Hematopoietic multipotent progenitor cell treated with erythropoietin and hydrocortisone succinate and interleukin-3 and kit ligand, for 8 days (in vitro differentiated cells): ENCODE measurements at regions not wholly inside any gene's neighbourhood (a gene's known extent, or its start where the extent isn't known, plus 50 kb on each side); places are given as distances from the start of the nearest gene placed in this dataset.
"Not testable (repeated sequence)": the region's sequence is repeated elsewhere in the genome, so short reads cannot be mapped to it uniquely, and the experiment has no call there.

ENCODE experiments used
- DNase-seq: peaks from one replicate; pipeline ENCODE4 v3.0.0-alpha.2; 2015

GRCh38 chr18:57915248-57915647, 112.1 kb upstream of the ATP8B1 start:
- no peak for DNase-seq

- DNase-seq: no peak
Observed at GRCh38 chr18:57913686-57914085, 110.6 kb upstream of the ATP8B1 start.

- DNase-seq: peak; percentile 32
Observed at GRCh38 chr18:57910817-57911216, 107.7 kb upstream of the ATP8B1 start.

GRCh38 chr18:57910134-57910533, 107.0 kb upstream of the ATP8B1 start:
- no peak for DNase-seq

DNA sequence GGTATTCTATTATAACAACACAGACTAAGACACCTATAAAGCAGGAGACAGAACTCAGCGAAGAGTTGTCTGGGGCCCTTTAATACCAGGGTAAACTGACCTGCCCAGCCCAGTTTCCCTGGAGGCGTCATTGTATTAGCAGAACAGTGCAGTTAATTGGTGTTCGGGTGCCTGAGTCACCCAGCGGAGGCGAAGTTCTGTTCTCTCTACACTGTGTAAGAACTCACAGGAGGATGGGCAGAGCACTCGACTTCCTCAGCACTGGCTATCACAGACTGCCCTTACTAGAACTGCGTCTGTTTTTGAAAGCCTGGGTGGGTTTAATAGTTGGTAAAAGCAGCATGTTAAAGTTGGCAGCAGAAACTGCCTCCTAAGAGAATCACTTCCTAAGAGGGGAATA, 106.5 kb upstream of the ATP8B1 start:
- DNase-seq: no peak

GRCh38 chr18:57908092-57908491, 105.0 kb upstream of the ATP8B1 start:
- DNase-seq: no peak

- DNase-seq: no peak
Observed at GRCh38 chr18:57907550-57907949, 104.4 kb upstream of the ATP8B1 start.

- DNase-seq: no peak
Observed at GRCh38 chr18:57906852-57907251, 103.7 kb upstream of the ATP8B1 start.

DNA sequence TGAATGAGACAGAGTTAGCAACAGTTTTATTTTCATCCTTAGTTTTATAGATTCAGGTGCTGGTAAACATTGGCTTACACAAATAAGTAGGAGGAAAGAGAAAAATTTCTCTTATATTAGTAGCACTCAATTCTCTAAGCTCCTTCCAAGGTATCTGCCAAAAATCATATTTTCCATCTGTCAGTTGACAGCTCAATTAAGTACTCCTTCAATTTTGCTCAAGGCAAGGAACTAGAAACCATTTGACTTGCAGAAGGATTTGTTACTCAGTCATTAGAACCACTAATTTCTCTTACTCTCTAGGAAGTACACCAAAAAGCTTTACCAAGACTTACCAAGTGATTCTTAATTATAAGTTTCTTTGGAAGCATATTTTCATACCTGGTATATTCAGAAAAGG, 101.4 kb upstream of the ATP8B1 start:
- no peak for DNase-seq

GRCh38 chr18:57902721-57903120, 99.6 kb upstream of the ATP8B1 start:
- no peak for DNase-seq

- no peak for DNase-seq
Observed at GRCh38 chr18:57901825-57902589, 98.9 kb upstream of the ATP8B1 start.

GRCh38 chr18:57900906-57901435, 97.9 kb upstream of the ATP8B1 start:
- no peak for DNase-seq

DNA sequence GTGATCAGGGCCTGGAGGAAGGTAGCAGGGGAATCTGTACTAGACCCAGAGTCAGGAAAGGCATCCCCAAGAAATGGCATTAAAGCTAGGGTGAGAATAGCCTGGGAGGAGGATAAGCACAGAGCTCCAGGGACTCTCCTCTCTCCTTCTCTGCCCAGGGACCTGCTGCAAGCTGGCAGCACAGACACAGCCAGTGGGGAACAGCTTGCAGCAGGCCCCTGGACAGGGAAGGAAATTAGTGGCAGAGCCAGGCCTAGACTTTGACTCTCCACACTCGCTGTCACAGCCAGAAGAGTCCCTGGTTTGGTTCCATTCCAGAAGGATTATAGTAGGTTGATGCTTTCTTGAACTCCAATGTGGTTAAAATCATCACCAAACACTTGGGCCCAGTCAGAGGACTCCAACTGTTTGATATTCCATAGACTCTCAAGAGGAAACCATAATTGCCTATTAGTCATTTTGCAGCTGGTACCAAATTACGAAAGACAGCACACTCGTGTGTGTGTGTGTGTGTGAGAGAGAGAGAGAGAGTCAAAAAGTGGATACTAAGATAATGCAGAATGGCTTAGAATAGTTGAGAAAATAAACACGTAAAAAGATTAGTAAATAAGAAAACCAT, 95.5 kb upstream of the ATP8B1 start:
- DNase-seq: no peak

DNA sequence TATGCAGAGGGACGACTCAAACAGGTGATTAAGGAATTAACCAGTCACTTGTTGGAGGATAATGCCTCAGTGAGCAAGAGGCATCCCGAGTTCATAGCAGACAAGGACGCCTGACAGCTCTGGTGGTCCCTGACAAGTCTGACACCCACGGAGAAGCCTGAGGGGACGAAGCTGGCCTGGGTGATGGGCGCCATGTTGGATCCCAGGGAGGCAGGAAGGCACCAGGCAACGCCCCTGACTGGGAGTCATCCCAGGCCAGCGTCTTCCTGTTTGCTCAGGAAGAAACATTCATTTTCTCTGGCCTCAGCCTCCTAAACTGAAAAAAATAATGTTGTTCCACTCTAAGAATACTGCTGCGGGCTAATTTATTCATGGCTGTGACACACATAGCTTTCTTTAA, 92.1 kb upstream of the ATP8B1 start:
- no peak for DNase-seq

- DNase-seq: no peak
Observed at GRCh38 chr18:57891707-57892391, 88.7 kb upstream of the ATP8B1 start.

- no peak for DNase-seq
Observed at GRCh38 chr18:57890266-57890665, 87.2 kb upstream of the ATP8B1 start.

- no peak for DNase-seq
Observed at GRCh38 chr18:57889841-57890240, 86.7 kb upstream of the ATP8B1 start.

GRCh38 chr18:57887543-57888383, 84.6 kb upstream of the ATP8B1 start:
- no peak for DNase-seq

DNA sequence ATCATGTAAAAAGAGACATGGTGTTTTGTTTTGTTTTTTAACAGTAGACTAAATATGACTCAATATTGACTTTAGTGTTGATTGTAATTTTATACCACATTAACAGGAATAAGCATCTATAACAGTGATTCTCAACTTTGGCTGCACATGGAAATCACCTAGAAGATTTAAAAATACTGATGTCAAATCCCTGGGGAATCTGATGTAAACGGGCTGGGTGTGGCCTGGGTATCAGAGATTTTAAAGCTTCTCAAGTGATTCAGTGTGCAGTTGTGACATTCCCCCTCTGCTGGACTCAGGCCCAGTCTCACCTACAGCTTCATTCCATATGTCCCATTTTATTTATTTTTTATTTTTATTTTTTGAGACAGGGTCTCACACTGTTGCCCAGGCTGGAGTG, 82.8 kb upstream of the ATP8B1 start:
- no peak for DNase-seq

- no peak for DNase-seq
Observed at GRCh38 chr18:57882465-57882864, 79.3 kb upstream of the ATP8B1 start.

DNA sequence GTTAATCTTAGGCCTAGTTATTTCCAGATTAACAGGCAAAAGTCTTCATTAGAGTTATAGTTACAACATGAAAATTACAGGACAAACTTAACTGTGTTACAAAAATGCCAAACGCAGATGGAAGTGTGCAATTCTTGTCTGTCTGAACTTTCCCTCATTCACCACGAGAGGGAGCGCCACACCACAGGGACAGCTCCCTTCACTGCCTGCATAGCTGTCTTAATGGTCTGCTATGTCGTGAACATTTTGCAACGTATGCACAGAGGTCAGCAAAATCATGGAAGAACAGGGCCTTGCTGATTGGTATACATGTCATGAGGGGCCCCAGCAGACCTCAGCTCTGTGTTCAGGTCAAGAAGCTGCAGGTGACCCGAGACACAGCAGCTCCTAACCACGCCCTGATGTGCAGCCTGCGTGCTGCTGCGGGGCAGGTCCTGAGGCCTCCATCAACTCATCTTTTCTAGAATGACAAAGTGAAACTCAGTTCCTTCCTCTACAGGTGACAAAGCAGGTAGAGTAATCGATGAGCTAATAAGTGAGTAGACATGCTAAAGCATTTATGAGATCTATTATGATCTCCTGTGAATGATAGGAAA, 78.8 kb upstream of the ATP8B1 start:
- peak; percentile 85 for DNase-seq

DNA sequence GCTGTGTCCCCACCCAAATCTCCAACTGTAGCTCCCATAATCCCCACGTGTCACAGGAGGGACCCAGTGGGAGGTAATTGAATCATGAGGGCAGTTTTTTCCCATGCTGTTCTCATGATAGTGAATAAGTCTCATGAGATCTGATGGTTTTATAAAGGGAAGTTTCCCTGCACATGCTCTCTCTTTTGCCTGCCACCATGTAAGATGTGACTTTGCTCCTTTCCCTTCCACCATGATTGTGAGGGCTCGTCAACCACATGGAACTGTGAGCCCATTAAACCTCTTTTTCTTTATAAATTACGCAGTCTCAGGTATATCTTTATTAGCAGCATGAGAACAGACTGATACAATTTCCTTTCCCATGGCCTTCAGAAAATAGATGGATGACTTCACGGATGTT, 76.8 kb upstream of the ATP8B1 start:
- not testable (repeated sequence) for DNase-seq

- DNase-seq: no peak
Observed at GRCh38 chr18:57869221-57869620, 66.1 kb upstream of the ATP8B1 start.
